Spleen (tissue), 11 donors: ENCODE measurements at regions not wholly inside any gene's neighbourhood (a gene's known extent, or its start where the extent isn't known, plus 50 kb on each side); places are given as distances from the start of the nearest gene placed in this dataset.

Experiments used
- DNase-seq: peaks from one replicate; pipeline ENCODE4 v3.0.0-alpha.2; 2020
- H3K27ac ChIP-seq, 8 donors: fragments of 200-600 bp; sonication (generic) in 7 of 8; 1 replicate in 4 of 8; 2 replicates in 4 of 8; pipeline versions ENCODE4 v1.5.0 to v1.8.0; 2016 to 2021; ENCODE audit warnings: inconsistent platforms in 4 of 8, mild to moderate bottlenecking in 4 of 8, moderate library complexity in 1 of 8
- H3K27me3 ChIP-seq, 7 donors: fragments of 200-600 bp; sonication (generic) in 6 of 7; replicated peaks in 1 of 7; 1 replicate in 4 of 7; 2 replicates in 3 of 7; pipeline versions ENCODE4 v1.5.0 to v1.8.0; 2016 to 2021; ENCODE audit warnings: inconsistent platforms in 3 of 7, mild to moderate bottlenecking in 1 of 7
- H3K36me3 ChIP-seq, 6 donors: fragments of 200-600 bp; sonication (generic) in 5 of 6; 1 replicate in 4 of 6; 2 replicates in 2 of 6; pipeline versions ENCODE4 v1.5.0 to v1.8.0; 2016 to 2021; ENCODE audit warnings: inconsistent platforms in 2 of 6
- H3K4me1 ChIP-seq, 6 donors: fragments of 200-600 bp; sonication (generic) in 5 of 6; 1 replicate in 3 of 6; 2 replicates in 3 of 6; pipeline versions ENCODE4 v1.5.0 to v1.8.0; 2016 to 2021; ENCODE audit warnings: inconsistent platforms in 3 of 6
- H3K4me3 ChIP-seq, 8 donors: fragments of 200-600 bp; sonication (generic) in 7 of 8; 1 replicate in 4 of 8; 2 replicates in 4 of 8; pipeline versions ENCODE4 v1.5.0 to v1.8.0; 2016 to 2021; ENCODE audit warnings: inconsistent platforms in 4 of 8, mild to moderate bottlenecking in 4 of 8, moderate library complexity in 2 of 8
- H3K9me3 ChIP-seq, 8 donors: fragments of 200-600 bp; sonication (generic) in 7 of 8; 1 replicate in 4 of 8; 2 replicates in 4 of 8; pipeline versions ENCODE4 v1.5.0 to v1.8.0; 2016 to 2021; ENCODE audit warnings: inconsistent platforms in 4 of 8
- POLR2A ChIP-seq, 3 donors: fragments of 450-650 bp; IDR thresholded peaks; one replicate each; pipeline ENCODE4 v1.5.1; 2017; ENCODE audit warnings: antibody characterized with exemption in 3 of 3, mild to moderate bottlenecking in 1 of 3
- POLR2AphosphoS5 ChIP-seq, 3 donors: sonication (generic); formaldehyde crosslinking; IDR thresholded peaks; one replicate each; pipeline ENCODE4 v1.5.1; 2017; ENCODE audit warnings: antibody characterized with exemption in 3 of 3
- WGBS, 5 donors: extraction: QIAGEN DNeasy Blood & Tissue Kit in 3 of 5; methylation state at CpG; one replicate each; pipeline versions ENCODE4 v1.1.5 to v1.1.7; 2013 to 2018; 5-methylcytosine and 5-hydroxymethylcytosine counted together
- intact Hi-C: fragments of 100-400 bp; cut with DNase I; formaldehyde crosslinking; loops from one replicate; pipeline ENCODE4 v1.15.0; 2023; ENCODE audit warnings: low total_unique reads
- TF ChIP-seq, protein P1 (sequence below), 11 experiments: fragments of 200-600 bp in 7 of 11; fragments of 450-650 bp in 4 of 11; sonication (generic) in 4 of 11; IDR thresholded peaks in 8 of 11; conservative IDR thresholded peaks in 3 of 11; 1 replicate in 7 of 11; 2 replicates in 4 of 11; pipeline versions ENCODE4 v1.4.0 to v1.8.0; 2016 to 2021; ENCODE audit warnings: antibody characterized with exemption in 11 of 11, inconsistent platforms in 4 of 11, mild to moderate bottlenecking in 1 of 11
- donor health status: healthy with polysubstance abuse.
- donor health status: DM: no; HTN: no; CAD: no; lungs with moderate emphysema.
- donor health status: DM: no; HTN: no; CAD: no.
- donor health status: Bipolar disorder and iron deficiency.
- donor health status: healthy.
- donor health status: DM: no; HTN: no; CAD: no.
- donor health status: DM: yes; HTN: yes; CAD: no.

GRCh38 chr15:45855907-45856579, 221.2 kb downstream of the SQOR start:
- H3K9me3 ChIP-seq: peaks cover 0 to 1% (median 0%) of the 10 kb centered on the region in 8 donors
- no peaks in the 10 kb centered on the region for H3K4me1 ChIP-seq
- no peak overlapping the region for H3K27ac ChIP-seq
- no peak overlapping the region for H3K4me3 ChIP-seq
- WGBS, 5 donors: 83 to 91% (median 87%) methylated on average over 4 of the region's 4 CpGs
- no peaks in the 10 kb centered on the region for H3K36me3 ChIP-seq
- intact Hi-C loops: no loop called here
- DNase-seq: no peak
- TF ChIP-seq, protein P1, sequence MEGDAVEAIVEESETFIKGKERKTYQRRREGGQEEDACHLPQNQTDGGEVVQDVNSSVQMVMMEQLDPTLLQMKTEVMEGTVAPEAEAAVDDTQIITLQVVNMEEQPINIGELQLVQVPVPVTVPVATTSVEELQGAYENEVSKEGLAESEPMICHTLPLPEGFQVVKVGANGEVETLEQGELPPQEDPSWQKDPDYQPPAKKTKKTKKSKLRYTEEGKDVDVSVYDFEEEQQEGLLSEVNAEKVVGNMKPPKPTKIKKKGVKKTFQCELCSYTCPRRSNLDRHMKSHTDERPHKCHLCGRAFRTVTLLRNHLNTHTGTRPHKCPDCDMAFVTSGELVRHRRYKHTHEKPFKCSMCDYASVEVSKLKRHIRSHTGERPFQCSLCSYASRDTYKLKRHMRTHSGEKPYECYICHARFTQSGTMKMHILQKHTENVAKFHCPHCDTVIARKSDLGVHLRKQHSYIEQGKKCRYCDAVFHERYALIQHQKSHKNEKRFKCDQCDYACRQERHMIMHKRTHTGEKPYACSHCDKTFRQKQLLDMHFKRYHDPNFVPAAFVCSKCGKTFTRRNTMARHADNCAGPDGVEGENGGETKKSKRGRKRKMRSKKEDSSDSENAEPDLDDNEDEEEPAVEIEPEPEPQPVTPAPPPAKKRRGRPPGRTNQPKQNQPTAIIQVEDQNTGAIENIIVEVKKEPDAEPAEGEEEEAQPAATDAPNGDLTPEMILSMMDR (IDR thresholded peaks at IDR 0.05 in 8 of 11, conservative IDR thresholded peaks at IDR 0.05 in 3 of 11): no peak
- TF ChIP-seq POLR2A (IDR thresholded peaks at IDR 0.05) (no peak), POLR2AphosphoS5 (IDR thresholded peaks at IDR 0.05) (no peak)
- no peaks in the 10 kb centered on the region for H3K27me3 ChIP-seq

DNA sequence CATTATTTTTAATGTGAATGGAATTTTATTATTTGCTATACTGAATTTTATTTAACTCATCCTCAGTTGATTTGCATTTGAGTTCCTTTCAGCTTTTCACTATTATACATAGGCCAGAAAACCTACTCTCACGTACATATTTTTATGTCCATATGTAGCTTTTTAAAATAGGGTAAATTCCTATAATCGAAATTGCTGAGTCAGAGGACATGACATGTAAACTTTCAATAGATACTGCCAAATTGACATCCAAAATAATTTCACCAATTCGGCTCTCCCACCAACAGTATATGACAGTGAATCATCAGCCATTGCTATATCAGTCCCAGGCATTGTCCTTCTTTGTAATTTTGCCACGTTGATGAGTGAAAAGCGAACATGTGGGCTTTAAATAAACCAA, 222.5 kb downstream of the SQOR start:
- WGBS, 5 donors: 77 to 87% (median 82%) methylated on average over 5 of the region's 5 CpGs
- intact Hi-C loops: no loop called here
- no peaks in the 10 kb centered on the region for H3K4me1 ChIP-seq

DNA sequence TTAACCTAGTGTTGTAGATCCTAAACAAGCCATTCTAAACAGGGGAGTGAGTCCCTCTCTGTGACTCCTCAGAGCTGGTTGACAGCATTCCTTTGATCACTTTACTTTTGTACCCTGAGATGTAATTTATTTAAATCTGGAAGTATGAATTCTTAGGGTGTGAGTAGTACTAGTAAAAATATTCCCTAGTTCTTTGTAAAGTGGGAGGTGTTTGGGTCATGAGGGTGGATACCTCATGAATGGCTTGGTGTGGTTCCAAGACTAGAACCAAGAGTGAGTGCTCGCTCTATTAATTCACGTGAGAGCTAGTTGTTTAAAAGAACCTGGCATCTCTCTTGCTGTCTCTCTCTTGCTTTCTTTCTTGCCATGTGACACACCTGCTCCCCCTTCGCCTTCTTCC, 223.7 kb downstream of the SQOR start:
- no peak overlapping the region for H3K4me3 ChIP-seq
- no peaks in the 10 kb centered on the region for H3K4me1 ChIP-seq
- 74 to 86% (median 81%) methylated on average over 3 of the region's 3 CpGs for WGBS, 5 donors
- no peak for TF ChIP-seq POLR2AphosphoS5 (IDR thresholded peaks at IDR 0.05)
- TF ChIP-seq, protein P1 (IDR thresholded peaks at IDR 0.05 in 8 of 11, conservative IDR thresholded peaks at IDR 0.05 in 3 of 11): no peak
- TF ChIP-seq POLR2A (IDR thresholded peaks at IDR 0.05): no peak
- intact Hi-C loops: no loop called here
- no peaks in the 10 kb centered on the region for H3K27me3 ChIP-seq
- no peak for DNase-seq
- no peak overlapping the region for H3K27ac ChIP-seq
- H3K36me3 ChIP-seq: no peaks in the 10 kb centered on the region
- no peaks in the 10 kb centered on the region for H3K9me3 ChIP-seq

More for the DNA sequence above, 222.5 kb downstream of the SQOR start:
- H3K36me3 ChIP-seq: no peaks in the 10 kb centered on the region
- no peaks in the 10 kb centered on the region for H3K9me3 ChIP-seq
- DNase-seq: no peak
- H3K27ac ChIP-seq: no peak overlapping the region
- no peak for TF ChIP-seq POLR2A (IDR thresholded peaks at IDR 0.05)
- TF ChIP-seq, protein P1 (IDR thresholded peaks at IDR 0.05 in 8 of 11, conservative IDR thresholded peaks at IDR 0.05 in 3 of 11): no peak
- no peak for TF ChIP-seq POLR2AphosphoS5 (IDR thresholded peaks at IDR 0.05)
- no peaks in the 10 kb centered on the region for H3K27me3 ChIP-seq
- no peak overlapping the region for H3K4me3 ChIP-seq

GRCh38 chr15:45862034-45862433, 227.2 kb downstream of the SQOR start:
- TF ChIP-seq, protein P1 (IDR thresholded peaks at IDR 0.05 in 8 of 11, conservative IDR thresholded peaks at IDR 0.05 in 3 of 11): no peak
- TF ChIP-seq POLR2AphosphoS5 (IDR thresholded peaks at IDR 0.05) (no peak), POLR2A (IDR thresholded peaks at IDR 0.05) (no peak)

More at GRCh38 chr15:45862034-45862433, 227.2 kb downstream of the SQOR start:
- intact Hi-C loops: no loop called here
- WGBS, 5 donors: 42 to 62% (median 57%) methylated on average over 2 of the region's 2 CpGs
- DNase-seq: no peak
- Histone ChIP-seq H3K36me3 (no peaks in the 10 kb centered on the region), H3K27me3 (no peaks in the 10 kb centered on the region), H3K4me1 (no peaks in the 10 kb centered on the region), H3K27ac (no peak overlapping the region), H3K4me3 (no peak overlapping the region), H3K9me3 (no peaks in the 10 kb centered on the region)
